Smooth muscle cell (in vitro differentiated cells): ENCODE measurements at regions not wholly inside any gene's neighbourhood (a gene's known extent, or its start where the extent isn't known, plus 50 kb on each side); places are given as distances from the start of the nearest gene placed in this dataset.

Experiments used
- DNase-seq: peaks from one replicate; lab custom pipeline; 2025; ENCODE audit not compliant: unreplicated experiment; lab: John Stamatoyannopoulos, UW
- H2AFZ ChIP-seq: fragments of 200-600 bp; sonication (generic); 2 replicates; pipeline ENCODE4 v1.6.0; 2016; ENCODE audit warnings: antibody characterized with exemption, low read depth, mild to moderate bottlenecking
- H3F3A ChIP-seq: fragments of 200-600 bp; sonication (generic); 2 replicates; pipeline ENCODE4 v1.6.0; 2017; ENCODE audit warnings: antibody characterized with exemption, low read depth
- H3K27ac ChIP-seq: fragments of 200-600 bp; sonication (generic); 2 replicates; pipeline ENCODE4 v1.5.1; 2016; ENCODE audit warnings: low read depth, mild to moderate bottlenecking
- H3K27me3 ChIP-seq: fragments of 200-600 bp; sonication (generic); 2 replicates; pipeline ENCODE4 v1.6.1; 2016; ENCODE audit warnings: low read depth, mild to moderate bottlenecking
- H3K36me3 ChIP-seq: fragments of 200-600 bp; sonication (generic); 2 replicates; pipeline ENCODE4 v1.5.1; 2016; ENCODE audit warnings: low read depth
- H3K4me1 ChIP-seq: fragments of 200-600 bp; sonication (generic); 2 replicates; pipeline ENCODE4 v1.5.1; 2016; ENCODE audit warnings: low read depth
- H3K4me2 ChIP-seq: fragments of 200-600 bp; sonication (generic); 2 replicates; pipeline ENCODE4 v1.6.0; 2016; ENCODE audit warnings: mild to moderate bottlenecking
- H3K4me3 ChIP-seq: fragments of 200-600 bp; sonication (generic); 2 replicates; pipeline ENCODE4 v1.5.1; 2016; ENCODE audit warnings: mild to moderate bottlenecking
- H3K79me2 ChIP-seq: fragments of 200-600 bp; sonication (generic); 2 replicates; pipeline ENCODE4 v1.6.0; 2016; ENCODE audit warnings: low read depth, mild to moderate bottlenecking
- H3K9ac ChIP-seq: fragments of 200-600 bp; sonication (generic); 2 replicates; pipeline ENCODE4 v1.6.0; 2016; ENCODE audit warnings: low read depth
- H3K9me3 ChIP-seq: fragments of 200-600 bp; sonication (generic); replicated peaks from 2 replicates; pipeline ENCODE4 v1.5.1; 2016; ENCODE audit warnings: low read depth
- H4K20me1 ChIP-seq: fragments of 200-600 bp; sonication (generic); 2 replicates; pipeline ENCODE4 v1.6.0; 2016; ENCODE audit warnings: low read depth
- CTCF ChIP-seq: fragments of 200-600 bp; sonication (generic); IDR thresholded peaks from 2 replicates; pipeline ENCODE4 v1.5.1; 2017; ENCODE audit warnings: borderline replicate concordance, mild to moderate bottlenecking, antibody characterized with exemption; ENCODE audit not compliant: insufficient read depth, poor library complexity, severe bottlenecking
- WGBS: methylation state at CpG from one replicate; pipeline ENCODE4 v1.1.7; 2016; ENCODE audit warnings: low lambda C conversion rate; 5-methylcytosine and 5-hydroxymethylcytosine counted together

DNA sequence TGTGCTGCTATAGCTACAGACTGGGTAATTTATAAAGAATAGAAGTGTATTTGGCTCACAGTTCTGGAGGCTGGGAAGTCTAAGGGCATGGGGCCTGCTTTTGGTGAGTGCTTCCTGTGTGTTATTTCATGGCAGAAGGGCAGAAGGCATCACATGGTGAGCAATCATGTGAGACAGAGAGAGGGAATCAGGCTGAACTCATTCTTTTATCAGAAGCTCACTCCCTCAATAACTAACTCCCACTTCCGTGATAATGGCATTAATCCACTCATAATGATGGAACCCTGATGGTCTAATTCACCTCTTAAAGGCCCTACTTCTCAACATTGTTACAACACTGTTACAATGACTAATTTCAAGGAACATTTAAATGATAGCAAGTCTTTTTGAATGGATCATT is 129.4 kb downstream of the FAT4 start:
- H3K36me3 ChIP-seq, result no peaks in the 10 kb centered on the region
- DNase-seq, result no peak
- no peaks in the 10 kb centered on the region for H3K9me3 ChIP-seq
- H3K27me3 ChIP-seq, result no peaks in the 10 kb centered on the region
- no peak overlapping the region for H3K9ac ChIP-seq
- H3K4me1 ChIP-seq, result no peaks in the 10 kb centered on the region
- no peaks in the 10 kb centered on the region for H3F3A ChIP-seq
- H3K79me2 ChIP-seq, result no peaks in the 10 kb centered on the region
- H2AFZ ChIP-seq, result no peak overlapping the region
- WGBS, result 100% methylated on average over 1 of the region's 1 CpG
- H3K4me2 ChIP-seq, result no peak overlapping the region
- H4K20me1 ChIP-seq, result no peaks in the 10 kb centered on the region
- H3K27ac ChIP-seq, result no peak overlapping the region
- no peak overlapping the region for H3K4me3 ChIP-seq
- TF ChIP-seq CTCF, result no peak

- WGBS, result 84% methylated on average over 1 of the region's 1 CpG
- Histone ChIP-seq H3K79me2 (no peaks in the 10 kb centered on the region), H3K4me1 (no peaks in the 10 kb centered on the region), H3K27me3 (no peaks in the 10 kb centered on the region), H2AFZ (no peak overlapping the region), H3K4me2 (no peak overlapping the region), H3K9me3 (no peaks in the 10 kb centered on the region), H3K27ac (no peak overlapping the region), H3K36me3 (no peaks in the 10 kb centered on the region), H4K20me1 (no peaks in the 10 kb centered on the region), H3F3A (no peaks in the 10 kb centered on the region), H3K4me3 (no peak overlapping the region), H3K9ac (no peak overlapping the region)
- DNase-seq, result no peak
- no peak for TF ChIP-seq CTCF
These were observed 130.8 kb downstream of the FAT4 start for GRCh38 chr4:125445525-125445924.

GRCh38 chr4:125447551-125448290 is 133.0 kb downstream of the FAT4 start:
- Histone ChIP-seq H3K79me2 (no peaks in the 10 kb centered on the region), H3K9ac (no peak overlapping the region), H4K20me1 (no peaks in the 10 kb centered on the region), H3K4me3 (no peak overlapping the region), H3K27ac (no peak overlapping the region), H3K9me3 (no peaks in the 10 kb centered on the region), H3K4me2 (no peak overlapping the region), H3K27me3 (no peaks in the 10 kb centered on the region), H3F3A (no peaks in the 10 kb centered on the region), H3K4me1 (no peaks in the 10 kb centered on the region), H3K36me3 (no peaks in the 10 kb centered on the region), H2AFZ (no peak overlapping the region)
- no peak for TF ChIP-seq CTCF
- 80% methylated on average over 6 of the region's 6 CpGs for WGBS
- no peak for DNase-seq

- no peaks in the 10 kb centered on the region for H3K4me1 ChIP-seq
- no peaks in the 10 kb centered on the region for H3K9me3 ChIP-seq
- no peaks in the 10 kb centered on the region for H3K27me3 ChIP-seq
- no peaks in the 10 kb centered on the region for H3F3A ChIP-seq
- H4K20me1 ChIP-seq, result no peaks in the 10 kb centered on the region
- no peak overlapping the region for H3K27ac ChIP-seq
- no peak for TF ChIP-seq CTCF
- H3K79me2 ChIP-seq, result no peaks in the 10 kb centered on the region
- H3K36me3 ChIP-seq, result no peaks in the 10 kb centered on the region
- H2AFZ ChIP-seq, result no peak overlapping the region
- no peak for DNase-seq
- no peak overlapping the region for H3K9ac ChIP-seq
- no peak overlapping the region for H3K4me2 ChIP-seq
- 94% methylated on average over 3 of the region's 3 CpGs for WGBS
- no peak overlapping the region for H3K4me3 ChIP-seq
These were observed 141.3 kb downstream of the FAT4 start for GRCh38 chr4:125456075-125456474.
